HCT116 (cell line): ENCODE measurements at regions not wholly inside any gene's neighbourhood (a gene's known extent, or its start where the extent isn't known, plus 50 kb on each side); places are given as distances from the start of the nearest gene placed in this dataset.

Experiments used
- ATAC-seq: fragments of 200-7000 bp; cut with Tn5 transposase; 2 replicates; pipeline ENCODE4 v1.9.1; 2020; ENCODE audit warnings: mild to moderate bottlenecking, moderate library complexity
- BruUV-seq: library from RNA; stranded (reverse); fragments of 400-500 nt; replicated peaks from 2 replicates; lab custom pipeline; 2021; lab: Mats Ljungman, UMichigan
- CTCF ChIA-PET: fragments of 300-600 bp; sonication (Branson Sonifier 250); formaldehyde crosslinking; loops from one replicate; lab custom pipeline; 2021; ENCODE audit warnings: antibody characterized with exemption; lab: Charles Lee
- POLR2A ChIA-PET: fragments of 300-600, 350-600 bp; sonication (Branson Sonifier 250); formaldehyde crosslinking; loops from one replicate; lab custom pipeline; 2021; ENCODE audit warnings: antibody characterized with exemption; lab: Charles Lee
- RAD21 ChIA-PET, 2 experiments: fragments of 300-600 bp; sonication (Branson Sonifier 250); formaldehyde crosslinking; loops; one replicate each; lab custom pipeline; 2023; ENCODE audit warnings: low total read pairs in 2 of 2; ENCODE audit not compliant: uncharacterized antibody in 2 of 2, unreplicated experiment in 2 of 2, low non-redundant PET in 1 of 2; lab: Charles Lee
- DNase-seq: peaks from one replicate; pipeline ENCODE4 v3.0.0-alpha.2; 2010; ENCODE audit warnings: low read depth, low spot score
- H2AFZ ChIP-seq: fragments of 200-600 bp; shearing (Covaris generic), sonication (generic); 2 replicates; pipeline ENCODE4 v1.6.1; 2017; ENCODE audit warnings: low read depth, mixed run types, mixed read lengths, antibody characterized with exemption, low read length; ENCODE audit not compliant: poor library complexity, severe bottlenecking
- H3K27ac ChIP-seq: 2 replicates; pipeline ENCODE4 v1.5.1; 2012; ENCODE audit warnings: low read depth, low read length
- H3K27me3 ChIP-seq: fragments of 200-600 bp; sonication (generic); 2 replicates; pipeline ENCODE4 v1.6.1; 2016; ENCODE audit warnings: mixed run types, low read length, mixed read lengths; ENCODE audit not compliant: insufficient read depth
- H3K36me3 ChIP-seq, 2 experiments: fragments of 200-500 bp in 1 of 2; fragments of 200-600 bp in 1 of 2; sonication (Bioruptor generic) in 1 of 2; sonication (generic) in 1 of 2; 2 replicates each; pipeline versions ENCODE4 v1.5.1 to v1.6.1; 2014 to 2016; ENCODE audit warnings: low read length in 2 of 2, inconsistent platforms in 1 of 2, mixed read lengths in 1 of 2, mixed run types in 1 of 2; ENCODE audit not compliant: insufficient read depth in 2 of 2, control insufficient read depth in 1 of 2
- H3K4me1 ChIP-seq, 2 experiments: fragments of 200-600 bp in 1 of 2; sonication (generic) in 1 of 2; 2 replicates each; pipeline versions ENCODE4 v1.5.1 to v1.6.1; 2012 to 2017; ENCODE audit warnings: low read length in 2 of 2, inconsistent platforms in 1 of 2, mild to moderate bottlenecking in 1 of 2, mixed read lengths in 1 of 2, mixed run types in 1 of 2, moderate library complexity in 1 of 2; ENCODE audit not compliant: insufficient read depth in 2 of 2, control insufficient read depth in 1 of 2
- H3K4me2 ChIP-seq: fragments of 200-600 bp; sonication (generic); 2 replicates; pipeline ENCODE4 v1.6.1; 2017; ENCODE audit warnings: mixed run types, low read length, mixed read lengths
- H3K4me3 ChIP-seq, 2 experiments: fragments of 200-600 bp in 1 of 2; sonication (generic) in 1 of 2; replicated peaks in 1 of 2; 2 replicates each; pipeline ENCODE4 v1.5.1; 2011 to 2016; ENCODE audit warnings: low read length in 2 of 2, control low read depth in 1 of 2, low read depth in 1 of 2, mild to moderate bottlenecking in 1 of 2, mixed read lengths in 1 of 2, mixed run types in 1 of 2
- H3K79me2 ChIP-seq: fragments of 200-600 bp; sonication (generic); 2 replicates; pipeline ENCODE4 v1.6.1; 2017; ENCODE audit warnings: mild to moderate bottlenecking, mixed run types, low read length, moderate library complexity, mixed read lengths; ENCODE audit not compliant: insufficient read depth
- H3K9ac ChIP-seq: fragments of 200-600 bp; sonication (generic); 2 replicates; pipeline ENCODE4 v1.6.1; 2016; ENCODE audit warnings: low read length, mixed read lengths
- H3K9me2 ChIP-seq: fragments of 200-600 bp; sonication (generic), shearing (Covaris generic); 2 replicates; pipeline ENCODE4 v1.6.1; 2017; ENCODE audit warnings: mixed run types, mild to moderate bottlenecking, moderate library complexity; ENCODE audit not compliant: insufficient read depth
- H3K9me3 ChIP-seq, 2 experiments: fragments of 200-500 bp in 1 of 2; fragments of 200-600 bp in 1 of 2; sonication (Bioruptor generic) in 1 of 2; sonication (generic) in 1 of 2; 2 replicates each; pipeline ENCODE4 v1.6.1; 2014 to 2017; ENCODE audit warnings: low read length in 2 of 2, mixed read lengths in 2 of 2, inconsistent platforms in 1 of 2, low read depth in 1 of 2, mild to moderate bottlenecking in 1 of 2, mixed run types in 1 of 2, moderate library complexity in 1 of 2; ENCODE audit not compliant: control insufficient read depth in 1 of 2, insufficient read depth in 1 of 2
- H4K20me1 ChIP-seq: fragments of 200-600 bp; sonication (generic), shearing (Covaris generic); 2 replicates; pipeline ENCODE4 v1.6.1; 2017; ENCODE audit warnings: mixed run types, mild to moderate bottlenecking, moderate library complexity; ENCODE audit not compliant: insufficient read depth
- CBX3 ChIP-seq: IDR thresholded peaks from 2 replicates; pipeline ENCODE4 v1.6.1; 2012; ENCODE audit warnings: low read depth
- CEBPB ChIP-seq: IDR thresholded peaks from 2 replicates; pipeline ENCODE4 v1.6.1; 2012; ENCODE audit warnings: low read depth
- ELF1 ChIP-seq: IDR thresholded peaks from 2 replicates; pipeline ENCODE4 v1.6.1; 2012; ENCODE audit warnings: low read depth, borderline replicate concordance
- EZH2 ChIP-seq: fragments of 200-600 bp; sonication (generic); IDR thresholded peaks from 2 replicates; pipeline ENCODE4 v1.6.1; 2017; ENCODE audit warnings: antibody characterized with exemption, mixed run types
- EZH2phosphoT487 ChIP-seq: fragments of 200-600 bp; IDR thresholded peaks from 2 replicates; pipeline ENCODE4 v1.6.1; 2018; ENCODE audit warnings: antibody characterized with exemption, borderline replicate concordance
- FOSL1 ChIP-seq: IDR thresholded peaks from 2 replicates; pipeline ENCODE4 v1.6.1; 2012; ENCODE audit warnings: low read depth
- JUND ChIP-seq: IDR thresholded peaks from 2 replicates; pipeline ENCODE4 v1.6.1; 2012
- MAX ChIP-seq: IDR thresholded peaks from 2 replicates; pipeline ENCODE4 v1.6.1; 2012
- REST ChIP-seq: IDR thresholded peaks from 2 replicates; pipeline ENCODE4 v1.6.1; 2012; ENCODE audit warnings: low read depth
- SIN3A ChIP-seq: IDR thresholded peaks from 2 replicates; pipeline ENCODE4 v1.6.1; 2012; ENCODE audit warnings: low read depth
- SP1 ChIP-seq: IDR thresholded peaks from 2 replicates; pipeline ENCODE4 v1.6.1; 2012; ENCODE audit warnings: low read depth
- ZBTB33 ChIP-seq: IDR thresholded peaks from 2 replicates; pipeline ENCODE4 v1.6.1; 2011; ENCODE audit warnings: mild to moderate bottlenecking, low read length, moderate library complexity; ENCODE audit not compliant: insufficient replicate concordance; ENCODE audit errors: extremely low read depth
- ZNF274 ChIP-seq: fragments of 200-500 bp; sonication (Bioruptor generic); IDR thresholded peaks from 2 replicates; pipeline ENCODE4 v1.6.1; 2014; ENCODE audit warnings: mild to moderate bottlenecking, low read depth, low read length, inconsistent platforms
- intact Hi-C: fragments of 100-400 bp; cut with micrococcal nuclease; formaldehyde crosslinking; loops from 2 replicates; pipeline ENCODE4 v1.10.0; 2022
- TF ChIP-seq, protein P1 (sequence below), 3 experiments: fragments of 200-600 bp in 1 of 3; sonication (generic) in 1 of 3; IDR thresholded peaks in 2 of 3; conservative IDR thresholded peaks in 1 of 3; 2 replicates each; pipeline ENCODE4 v1.5.1; 2012 to 2017; ENCODE audit warnings: low read depth in 2 of 3, low read length in 2 of 3, antibody characterized with exemption in 1 of 3, borderline replicate concordance in 1 of 3, control low read depth in 1 of 3, mild to moderate bottlenecking in 1 of 3, mixed read lengths in 1 of 3, mixed run types in 1 of 3, moderate library complexity in 1 of 3; ENCODE audit not compliant: insufficient read depth in 1 of 3
- TF ChIP-seq, protein P2 (sequence below): IDR thresholded peaks from 2 replicates; pipeline ENCODE4 v1.6.1; 2012

GRCh38 chr1:112143871-112144441 is 154.5 kb upstream of the KCND3 start:
- Histone ChIP-seq H3K4me1 (no peaks in the 10 kb centered on the region), H3K9me3 (no peaks in the 10 kb centered on the region), H3K79me2 (no peaks in the 10 kb centered on the region), H3K4me2 (no peak overlapping the region), H3K36me3 (no peaks in the 10 kb centered on the region), H3K27ac (no peak overlapping the region), H3K9me2 (no peaks in the 10 kb centered on the region), H2AFZ (no peak overlapping the region), H3K27me3 (peaks cover 58% of the 10 kb centered on the region), H3K4me3 (no peak overlapping the region), H4K20me1 (no peaks in the 10 kb centered on the region), H3K9ac (no peak overlapping the region)
- ATAC-seq = no peak
- no TSS peak for BruUV-seq
- CTCF ChIA-PET = no interaction called here
- RAD21 ChIA-PET = no interaction called here
- intact Hi-C loops = no loop called here
- POLR2A ChIA-PET = no interaction called here
- no peak for DNase-seq
- TF ChIP-seq FOSL1 (no peak), CBX3 (no peak), ELF1 (no peak), JUND (no peak), SP1 (no peak), SIN3A (no peak), EZH2 (no peak), ZNF274 (no peak), CEBPB (no peak), EZH2phosphoT487 (no peak), MAX (no peak), ZBTB33 (no peak), REST (no peak)
- TF ChIP-seq, protein P1, sequence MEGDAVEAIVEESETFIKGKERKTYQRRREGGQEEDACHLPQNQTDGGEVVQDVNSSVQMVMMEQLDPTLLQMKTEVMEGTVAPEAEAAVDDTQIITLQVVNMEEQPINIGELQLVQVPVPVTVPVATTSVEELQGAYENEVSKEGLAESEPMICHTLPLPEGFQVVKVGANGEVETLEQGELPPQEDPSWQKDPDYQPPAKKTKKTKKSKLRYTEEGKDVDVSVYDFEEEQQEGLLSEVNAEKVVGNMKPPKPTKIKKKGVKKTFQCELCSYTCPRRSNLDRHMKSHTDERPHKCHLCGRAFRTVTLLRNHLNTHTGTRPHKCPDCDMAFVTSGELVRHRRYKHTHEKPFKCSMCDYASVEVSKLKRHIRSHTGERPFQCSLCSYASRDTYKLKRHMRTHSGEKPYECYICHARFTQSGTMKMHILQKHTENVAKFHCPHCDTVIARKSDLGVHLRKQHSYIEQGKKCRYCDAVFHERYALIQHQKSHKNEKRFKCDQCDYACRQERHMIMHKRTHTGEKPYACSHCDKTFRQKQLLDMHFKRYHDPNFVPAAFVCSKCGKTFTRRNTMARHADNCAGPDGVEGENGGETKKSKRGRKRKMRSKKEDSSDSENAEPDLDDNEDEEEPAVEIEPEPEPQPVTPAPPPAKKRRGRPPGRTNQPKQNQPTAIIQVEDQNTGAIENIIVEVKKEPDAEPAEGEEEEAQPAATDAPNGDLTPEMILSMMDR (IDR thresholded peaks at IDR 0.05 in 2 of 3, conservative IDR thresholded peaks at IDR 0.05 in 1 of 3; ENCODE audit: borderline replicate concordance in 1 of 3, insufficient read depth in 1 of 3, low read depth in 2 of 3, low read length in 2 of 3) = no peak
- TF ChIP-seq, protein P2, sequence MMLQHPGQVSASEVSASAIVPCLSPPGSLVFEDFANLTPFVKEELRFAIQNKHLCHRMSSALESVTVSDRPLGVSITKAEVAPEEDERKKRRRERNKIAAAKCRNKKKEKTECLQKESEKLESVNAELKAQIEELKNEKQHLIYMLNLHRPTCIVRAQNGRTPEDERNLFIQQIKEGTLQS = no peak
